SK-N-SH (cell line): ENCODE measurements at regions not wholly inside any gene's neighbourhood (a gene's known extent, or its start where the extent isn't known, plus 50 kb on each side); places are given as distances from the start of the nearest gene placed in this dataset.

ENCODE experiments used
- CTCF ChIP-seq: fragments of 200-600 bp; sonication (generic); IDR thresholded peaks from 2 replicates; pipeline ENCODE4 v1.6.1; 2017; ENCODE audit warnings: antibody characterized with exemption, mild to moderate bottlenecking, moderate library complexity
- EZH2phosphoT487 ChIP-seq: fragments of 200-600 bp; sonication (generic); IDR thresholded peaks from 2 replicates; pipeline ENCODE4 v1.6.1; 2017; ENCODE audit warnings: low read depth, mixed run types, mild to moderate bottlenecking, antibody characterized with exemption, moderate library complexity, borderline replicate concordance

GRCh38 chr3:5274091-5274490 lies 86.6 kb downstream of the EDEM1 start:
- TF ChIP-seq CTCF = no peak
- TF ChIP-seq EZH2phosphoT487 = no peak
